Keratinocyte (primary cell): ENCODE measurements at regions not wholly inside any gene's neighbourhood (a gene's known extent, or its start where the extent isn't known, plus 50 kb on each side); places are given as distances from the start of the nearest gene placed in this dataset.

Experiments used
- DNase-seq: peaks from one replicate; pipeline ENCODE4 v3.0.0-alpha.2; 2011; ENCODE audit warnings: low read depth, missing footprints, low spot score
- FAIRE-seq: peaks from 2 replicates; lab custom pipeline; 2011; peaks lifted over from hg19 to GRCh38; lab: Jason Lieb, UNC
- H2AFZ ChIP-seq: 2 replicates; pipeline ENCODE4 v1.6.0; 2012; ENCODE audit warnings: low read length, control low read depth, inconsistent platforms; ENCODE audit not compliant: control insufficient read depth
- H3K27ac ChIP-seq: 2 replicates; pipeline ENCODE4 v1.5.1; 2011; ENCODE audit warnings: low read length; ENCODE audit not compliant: control insufficient read depth, insufficient read depth
- H3K27me3 ChIP-seq: 3 replicates; pipeline ENCODE4 v1.6.0; 2011; ENCODE audit warnings: low read length; ENCODE audit not compliant: control insufficient read depth, insufficient read depth; ENCODE audit errors: extremely low read depth
- H3K36me3 ChIP-seq, 2 experiments: 2 replicates in 1 of 2; 3 replicates in 1 of 2; pipeline ENCODE4 v1.5.1; 2011; ENCODE audit warnings: low read length in 2 of 2, mild to moderate bottlenecking in 1 of 2; ENCODE audit not compliant: control insufficient read depth in 2 of 2, insufficient read depth in 2 of 2; ENCODE audit errors: extremely low read depth in 1 of 2
- H3K4me1 ChIP-seq: 3 replicates; pipeline ENCODE4 v1.5.1; 2011; ENCODE audit warnings: low read length; ENCODE audit not compliant: control insufficient read depth, insufficient read depth; ENCODE audit errors: extremely low read depth
- H3K4me2 ChIP-seq: 3 replicates; pipeline ENCODE4 v1.6.0; 2011; ENCODE audit warnings: low read depth, low read length; ENCODE audit not compliant: control insufficient read depth, insufficient read depth; ENCODE audit errors: extremely low read depth
- H3K4me3 ChIP-seq, 3 experiments: fragments of 200-600 bp in 1 of 3; sonication (generic) in 1 of 3; 2 replicates in 2 of 3; 3 replicates in 1 of 3; pipeline ENCODE4 v1.5.1; 2011 to 2016; ENCODE audit warnings: low read length in 3 of 3, mild to moderate bottlenecking in 3 of 3, control low read depth in 2 of 3, inconsistent platforms in 1 of 3, low read depth in 1 of 3, mixed read lengths in 1 of 3, mixed run types in 1 of 3, moderate library complexity in 1 of 3; ENCODE audit not compliant: control insufficient read depth in 2 of 3, insufficient read depth in 2 of 3; ENCODE audit errors: extremely low read depth in 1 of 3
- H3K79me2 ChIP-seq: 2 replicates; pipeline ENCODE4 v1.6.0; 2012; ENCODE audit warnings: low read length; ENCODE audit not compliant: control insufficient read depth, insufficient read depth
- H3K9ac ChIP-seq: 3 replicates; pipeline ENCODE4 v1.6.0; 2011; ENCODE audit warnings: low read length; ENCODE audit not compliant: control insufficient read depth, insufficient read depth; ENCODE audit errors: extremely low read depth
- H3K9me1 ChIP-seq: 3 replicates; pipeline ENCODE4 v1.6.0; 2011; ENCODE audit warnings: low read length; ENCODE audit not compliant: control insufficient read depth, insufficient read depth; ENCODE audit errors: extremely low read depth
- H3K9me3 ChIP-seq: 2 replicates; pipeline ENCODE4 v1.5.1; 2012; ENCODE audit warnings: low read depth, low read length; ENCODE audit not compliant: control insufficient read depth
- H4K20me1 ChIP-seq: 3 replicates; pipeline ENCODE4 v1.6.0; 2011; ENCODE audit warnings: low read length; ENCODE audit not compliant: control insufficient read depth, insufficient read depth; ENCODE audit errors: extremely low read depth
- EZH2 ChIP-seq: IDR thresholded peaks from one replicate; pipeline ENCODE4 v1.6.1; 2012; ENCODE audit warnings: inconsistent platforms, mild to moderate bottlenecking, low read length, moderate library complexity
- dilution Hi-C: fragments of 300-500 bp; cut with MboI; formaldehyde crosslinking; loops from one replicate; pipeline ENCODE4 v1.7.0; 2020; ENCODE audit warnings: low sequenced_read_pairs; ENCODE audit not compliant: extremely low pct_ligation_motif_present
- TF ChIP-seq, protein P1 (sequence below), 3 experiments: IDR thresholded peaks in 1 of 3; conservative IDR thresholded peaks in 1 of 3; optimal IDR thresholded peaks in 1 of 3; 2 replicates in 2 of 3; 3 replicates in 1 of 3; pipeline versions ENCODE3 to v1.5.1; 2011; ENCODE audit warnings: low read length in 3 of 3, mild to moderate bottlenecking in 3 of 3, moderate library complexity in 2 of 3, control low read depth in 1 of 3, inconsistent platforms in 1 of 3; ENCODE audit not compliant: insufficient read depth in 2 of 3; ENCODE audit errors: extremely low read depth in 1 of 3

DNA sequence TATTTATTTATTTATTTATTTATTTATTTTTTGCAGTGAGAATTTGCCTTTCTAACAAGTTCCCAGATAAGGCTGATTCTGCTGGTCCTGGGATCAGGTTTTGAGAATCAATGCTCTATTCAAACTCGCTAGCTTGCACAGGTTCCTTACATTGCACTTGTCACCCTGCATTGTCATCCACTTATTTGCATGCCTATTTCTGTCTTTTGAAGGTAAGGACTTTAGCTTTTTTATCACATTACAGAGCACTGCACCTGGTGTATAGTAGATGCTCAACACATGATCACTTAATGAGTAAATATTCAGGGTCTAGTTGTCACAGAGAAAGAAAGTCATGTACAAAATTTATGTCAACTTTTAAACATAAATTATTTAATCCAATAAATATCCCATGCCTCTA, 219.7 kb upstream of the BTG1 start:
- Histone ChIP-seq H3K79me2 (no peaks in the 10 kb centered on the region), H3K4me3 (no peak overlapping the region), H3K9me3 (no peaks in the 10 kb centered on the region), H3K36me3 (no peaks in the 10 kb centered on the region), H3K9me1 (no peaks in the 10 kb centered on the region), H3K4me1 (peaks cover 14% of the 10 kb centered on the region), H3K27me3 (no peaks in the 10 kb centered on the region), H3K4me2 (no peak overlapping the region), H3K9ac (no peak overlapping the region), H3K27ac (no peak overlapping the region), H2AFZ (no peak overlapping the region), H4K20me1 (no peaks in the 10 kb centered on the region)
- dilution Hi-C loops = no loop called here
- no peak for TF ChIP-seq EZH2
- TF ChIP-seq, protein P1, sequence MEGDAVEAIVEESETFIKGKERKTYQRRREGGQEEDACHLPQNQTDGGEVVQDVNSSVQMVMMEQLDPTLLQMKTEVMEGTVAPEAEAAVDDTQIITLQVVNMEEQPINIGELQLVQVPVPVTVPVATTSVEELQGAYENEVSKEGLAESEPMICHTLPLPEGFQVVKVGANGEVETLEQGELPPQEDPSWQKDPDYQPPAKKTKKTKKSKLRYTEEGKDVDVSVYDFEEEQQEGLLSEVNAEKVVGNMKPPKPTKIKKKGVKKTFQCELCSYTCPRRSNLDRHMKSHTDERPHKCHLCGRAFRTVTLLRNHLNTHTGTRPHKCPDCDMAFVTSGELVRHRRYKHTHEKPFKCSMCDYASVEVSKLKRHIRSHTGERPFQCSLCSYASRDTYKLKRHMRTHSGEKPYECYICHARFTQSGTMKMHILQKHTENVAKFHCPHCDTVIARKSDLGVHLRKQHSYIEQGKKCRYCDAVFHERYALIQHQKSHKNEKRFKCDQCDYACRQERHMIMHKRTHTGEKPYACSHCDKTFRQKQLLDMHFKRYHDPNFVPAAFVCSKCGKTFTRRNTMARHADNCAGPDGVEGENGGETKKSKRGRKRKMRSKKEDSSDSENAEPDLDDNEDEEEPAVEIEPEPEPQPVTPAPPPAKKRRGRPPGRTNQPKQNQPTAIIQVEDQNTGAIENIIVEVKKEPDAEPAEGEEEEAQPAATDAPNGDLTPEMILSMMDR (optimal IDR thresholded peaks at IDR 0.05 in 1 of 3, IDR thresholded peaks at IDR 0.05 in 1 of 3, conservative IDR thresholded peaks at IDR 0.05 in 1 of 3; ENCODE audit: extremely low read depth in 1 of 3, insufficient read depth in 2 of 3, low read length in 3 of 3) = no peak
- FAIRE-seq (no peak), DNase-seq (no peak)

DNA sequence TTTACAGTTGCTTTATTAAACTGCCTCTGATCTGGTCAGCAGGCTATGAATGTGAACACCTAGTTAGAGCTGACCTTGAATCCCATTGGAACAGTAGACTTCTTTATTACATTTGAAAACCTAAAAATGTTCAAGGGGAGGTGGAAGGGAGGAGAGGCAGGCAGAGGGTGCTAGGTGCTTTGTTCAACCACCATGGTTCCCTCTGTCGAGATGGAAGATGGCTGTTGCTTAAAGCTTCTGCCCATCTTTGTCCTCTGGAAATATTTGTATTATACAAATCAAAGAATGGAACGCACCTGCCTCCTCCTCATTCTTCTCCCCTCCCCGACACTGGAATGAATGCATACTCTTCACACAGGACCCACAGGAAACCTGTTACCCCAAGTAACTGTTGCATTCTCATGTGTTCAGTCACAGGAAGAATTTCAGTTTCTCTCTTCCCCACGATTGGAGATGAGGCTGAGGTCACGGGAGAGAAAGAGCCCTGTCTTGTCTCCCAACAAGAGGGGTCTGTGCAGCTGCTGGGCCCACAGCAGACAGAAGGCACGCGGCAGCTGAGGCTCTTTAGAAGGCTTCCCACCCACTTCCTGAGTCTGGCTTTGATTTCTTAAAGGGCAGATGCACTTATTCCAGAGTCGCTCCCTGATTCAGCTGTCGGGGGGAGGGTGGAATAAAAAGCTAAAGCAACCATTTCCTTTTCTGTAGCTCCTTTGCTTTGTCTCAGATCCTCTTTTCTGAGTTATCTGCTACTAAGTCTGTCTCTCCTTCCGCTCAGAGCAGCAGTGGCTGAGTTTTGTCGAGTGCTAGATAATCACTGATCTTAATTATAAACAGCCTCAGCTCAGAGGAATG, 217.9 kb upstream of the BTG1 start:
- Histone ChIP-seq H3K36me3 (no peaks in the 10 kb centered on the region), H3K9ac (no peak overlapping the region), H3K9me3 (no peaks in the 10 kb centered on the region), H3K27ac (no peak overlapping the region), H3K4me1 (no peaks in the 10 kb centered on the region), H3K27me3 (no peaks in the 10 kb centered on the region), H3K4me3 (no peak overlapping the region), H3K9me1 (no peaks in the 10 kb centered on the region), H3K79me2 (no peaks in the 10 kb centered on the region), H3K4me2 (no peak overlapping the region), H4K20me1 (no peaks in the 10 kb centered on the region), H2AFZ (no peak overlapping the region)
- dilution Hi-C loops = no loop called here
- TF ChIP-seq, protein P1 (optimal IDR thresholded peaks at IDR 0.05 in 1 of 3, IDR thresholded peaks at IDR 0.05 in 1 of 3, conservative IDR thresholded peaks at IDR 0.05 in 1 of 3; ENCODE audit: extremely low read depth in 1 of 3, insufficient read depth in 2 of 3, low read length in 3 of 3) = no peak
- no peak for TF ChIP-seq EZH2
- no peak for FAIRE-seq
- no peak for DNase-seq
